PC-9 (cell line): ENCODE measurements at regions not wholly inside any gene's neighbourhood (a gene's known extent, or its start where the extent isn't known, plus 50 kb on each side); places are given as distances from the start of the nearest gene placed in this dataset.

ENCODE experiments used
- EZH2 ChIP-seq: fragments of 200-600 bp; sonication (generic); IDR thresholded peaks from 2 replicates; pipeline ENCODE4 v1.8.0; 2017; ENCODE audit warnings: antibody characterized with exemption, low read depth
- TF ChIP-seq, protein P1 (sequence below): fragments of 200-600 bp; sonication (generic); conservative IDR thresholded peaks from 2 replicates; pipeline ENCODE4 v1.6.1; 2017; ENCODE audit warnings: mixed run types, antibody characterized with exemption, mild to moderate bottlenecking, moderate library complexity

DNA sequence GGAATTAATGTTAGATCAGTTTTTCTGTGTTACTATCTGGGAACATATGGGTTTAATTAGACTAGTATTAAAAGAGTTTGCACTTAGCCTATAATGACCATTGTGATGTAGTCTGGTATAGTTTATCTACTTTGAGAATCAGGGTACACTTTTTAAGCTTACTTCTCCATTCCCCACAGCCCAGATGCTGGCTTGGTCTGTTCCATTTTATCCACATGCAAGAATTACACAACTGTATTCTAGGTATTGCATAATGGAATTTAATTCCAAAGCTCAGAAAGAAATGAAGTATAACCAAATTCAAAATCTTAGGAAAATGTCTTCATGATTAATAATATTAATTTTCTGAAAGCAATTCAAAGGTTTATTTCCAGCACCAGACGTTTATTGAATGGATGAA is 122.2 kb upstream of the PDGFD start:
- TF ChIP-seq, protein P1, sequence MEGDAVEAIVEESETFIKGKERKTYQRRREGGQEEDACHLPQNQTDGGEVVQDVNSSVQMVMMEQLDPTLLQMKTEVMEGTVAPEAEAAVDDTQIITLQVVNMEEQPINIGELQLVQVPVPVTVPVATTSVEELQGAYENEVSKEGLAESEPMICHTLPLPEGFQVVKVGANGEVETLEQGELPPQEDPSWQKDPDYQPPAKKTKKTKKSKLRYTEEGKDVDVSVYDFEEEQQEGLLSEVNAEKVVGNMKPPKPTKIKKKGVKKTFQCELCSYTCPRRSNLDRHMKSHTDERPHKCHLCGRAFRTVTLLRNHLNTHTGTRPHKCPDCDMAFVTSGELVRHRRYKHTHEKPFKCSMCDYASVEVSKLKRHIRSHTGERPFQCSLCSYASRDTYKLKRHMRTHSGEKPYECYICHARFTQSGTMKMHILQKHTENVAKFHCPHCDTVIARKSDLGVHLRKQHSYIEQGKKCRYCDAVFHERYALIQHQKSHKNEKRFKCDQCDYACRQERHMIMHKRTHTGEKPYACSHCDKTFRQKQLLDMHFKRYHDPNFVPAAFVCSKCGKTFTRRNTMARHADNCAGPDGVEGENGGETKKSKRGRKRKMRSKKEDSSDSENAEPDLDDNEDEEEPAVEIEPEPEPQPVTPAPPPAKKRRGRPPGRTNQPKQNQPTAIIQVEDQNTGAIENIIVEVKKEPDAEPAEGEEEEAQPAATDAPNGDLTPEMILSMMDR: no peak
- no peak for TF ChIP-seq EZH2
